Glutamatergic neuron (in vitro differentiated cells): ENCODE measurements at regions not wholly inside any gene's neighbourhood (a gene's known extent, or its start where the extent isn't known, plus 50 kb on each side); places are given as distances from the start of the nearest gene placed in this dataset.

Experiments
- DNase-seq: peaks from one replicate; pipeline ENCODE4 v3.0.0; 2022
- H3K27ac Mint-ChIP-seq: one replicate; pipeline ENCODE4 v1.8.0; 2020; ENCODE audit warnings: mild to moderate bottlenecking, mixed read lengths, inconsistent platforms; ENCODE audit not compliant: unreplicated experiment
- H3K27me3 Mint-ChIP-seq: one replicate; pipeline ENCODE4 v1.8.0; 2020; ENCODE audit warnings: mild to moderate bottlenecking, moderate library complexity, mixed read lengths, inconsistent platforms; ENCODE audit not compliant: unreplicated experiment
- H3K36me3 Mint-ChIP-seq: one replicate; pipeline ENCODE4 v1.8.0; 2020; ENCODE audit warnings: mild to moderate bottlenecking, mixed read lengths, inconsistent platforms; ENCODE audit not compliant: unreplicated experiment
- H3K4me1 Mint-ChIP-seq: one replicate; pipeline ENCODE4 v1.8.0; 2020; ENCODE audit warnings: mild to moderate bottlenecking, low read depth, mixed read lengths, inconsistent platforms; ENCODE audit not compliant: unreplicated experiment
- H3K4me3 Mint-ChIP-seq: one replicate; pipeline ENCODE4 v1.8.0; 2020; ENCODE audit warnings: mild to moderate bottlenecking, mixed read lengths, inconsistent platforms; ENCODE audit not compliant: unreplicated experiment
- H3K9me3 Mint-ChIP-seq: one replicate; pipeline ENCODE4 v1.8.0; 2020; ENCODE audit warnings: mild to moderate bottlenecking, moderate library complexity, mixed read lengths, inconsistent platforms; ENCODE audit not compliant: unreplicated experiment
- CTCF ChIP-seq: fragments of 200-600 bp; sonication (generic); IDR thresholded peaks from one replicate; pipeline ENCODE4 v1.5.0; 2021; ENCODE audit not compliant: partially characterized antibody, unreplicated experiment

- Mint-ChIP-seq H3K27ac (no peak overlapping the region), H3K4me1 (peaks cover 2% of the 10 kb centered on the region), H3K4me3 (no peak overlapping the region), H3K36me3 (no peaks in the 10 kb centered on the region), H3K27me3 (peaks cover 2% of the 10 kb centered on the region), H3K9me3 (no peaks in the 10 kb centered on the region)
- DNase-seq = no peak
- no peak for TF ChIP-seq CTCF
Observed at GRCh38 chr3:177978946-177979345, 557.3 kb upstream of the KCNMB2 start.

GRCh38 chr3:177979703-177980102, 556.5 kb upstream of the KCNMB2 start:
- H3K27ac Mint-ChIP-seq = no peak overlapping the region

GRCh38 chr3:177981576-177981975, 554.7 kb upstream of the KCNMB2 start:
- H3K4me1 Mint-ChIP-seq = no peaks in the 10 kb centered on the region
- no peak for DNase-seq
- no peaks in the 10 kb centered on the region for H3K27me3 Mint-ChIP-seq
- TF ChIP-seq CTCF = no peak
- H3K4me3 Mint-ChIP-seq = no peak overlapping the region
- no peak overlapping the region for H3K27ac Mint-ChIP-seq
- no peaks in the 10 kb centered on the region for H3K36me3 Mint-ChIP-seq
- peaks cover 1% of the 10 kb centered on the region for H3K9me3 Mint-ChIP-seq

More at GRCh38 chr3:177979703-177980102, 556.5 kb upstream of the KCNMB2 start:
- no peaks in the 10 kb centered on the region for H3K36me3 Mint-ChIP-seq
- H3K4me1 Mint-ChIP-seq = peaks cover 2% of the 10 kb centered on the region
- H3K27me3 Mint-ChIP-seq = peaks cover 2% of the 10 kb centered on the region
- DNase-seq = no peak
- TF ChIP-seq CTCF = no peak
- H3K4me3 Mint-ChIP-seq = no peak overlapping the region
- no peaks in the 10 kb centered on the region for H3K9me3 Mint-ChIP-seq

GRCh38 chr3:177982034-177982433, 554.2 kb upstream of the KCNMB2 start:
- Mint-ChIP-seq H3K36me3 (no peaks in the 10 kb centered on the region), H3K4me3 (no peak overlapping the region), H3K27me3 (no peaks in the 10 kb centered on the region), H3K27ac (no peak overlapping the region), H3K4me1 (no peaks in the 10 kb centered on the region), H3K9me3 (peaks cover 1% of the 10 kb centered on the region)
- no peak for DNase-seq
- TF ChIP-seq CTCF = no peak

- Mint-ChIP-seq H3K4me3 (no peak overlapping the region), H3K36me3 (no peaks in the 10 kb centered on the region), H3K4me1 (no peaks in the 10 kb centered on the region), H3K27me3 (no peaks in the 10 kb centered on the region), H3K27ac (no peak overlapping the region), H3K9me3 (peaks cover 1% of the 10 kb centered on the region)
- no peak for TF ChIP-seq CTCF
- DNase-seq = no peak
Observed at GRCh38 chr3:177983320-177983719, 552.9 kb upstream of the KCNMB2 start.
